ENCODE measurements at regions not wholly inside any gene's neighbourhood (a gene's known extent, or its start where the extent isn't known, plus 50 kb on each side); places are given as distances from the start of the nearest gene placed in this dataset.
"Not testable (repeated sequence)": the region's sequence is repeated elsewhere in the genome, so short reads cannot be mapped to it uniquely, and the experiment has no call there.

DNA sequence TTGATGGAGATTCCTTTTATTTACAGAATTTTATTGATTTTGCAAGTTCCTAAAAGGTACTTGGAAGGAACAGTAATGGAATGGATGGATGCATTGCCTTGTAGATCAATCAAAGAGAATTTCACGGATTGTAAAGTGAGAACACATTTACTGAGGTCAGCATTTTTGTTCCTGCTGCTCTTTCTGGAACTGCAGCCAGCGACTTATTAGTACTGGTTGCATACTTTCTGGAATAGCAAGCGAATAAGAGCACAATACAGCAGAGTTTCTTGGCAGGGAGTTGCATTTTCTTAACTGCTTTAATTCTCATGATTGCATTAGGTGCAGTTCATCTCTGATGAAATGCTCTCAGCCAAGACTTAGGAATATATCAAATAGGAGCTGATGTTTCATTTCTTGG lies 106.1 kb upstream of the CHODL start:
- TF ChIP-seq, protein P1, sequence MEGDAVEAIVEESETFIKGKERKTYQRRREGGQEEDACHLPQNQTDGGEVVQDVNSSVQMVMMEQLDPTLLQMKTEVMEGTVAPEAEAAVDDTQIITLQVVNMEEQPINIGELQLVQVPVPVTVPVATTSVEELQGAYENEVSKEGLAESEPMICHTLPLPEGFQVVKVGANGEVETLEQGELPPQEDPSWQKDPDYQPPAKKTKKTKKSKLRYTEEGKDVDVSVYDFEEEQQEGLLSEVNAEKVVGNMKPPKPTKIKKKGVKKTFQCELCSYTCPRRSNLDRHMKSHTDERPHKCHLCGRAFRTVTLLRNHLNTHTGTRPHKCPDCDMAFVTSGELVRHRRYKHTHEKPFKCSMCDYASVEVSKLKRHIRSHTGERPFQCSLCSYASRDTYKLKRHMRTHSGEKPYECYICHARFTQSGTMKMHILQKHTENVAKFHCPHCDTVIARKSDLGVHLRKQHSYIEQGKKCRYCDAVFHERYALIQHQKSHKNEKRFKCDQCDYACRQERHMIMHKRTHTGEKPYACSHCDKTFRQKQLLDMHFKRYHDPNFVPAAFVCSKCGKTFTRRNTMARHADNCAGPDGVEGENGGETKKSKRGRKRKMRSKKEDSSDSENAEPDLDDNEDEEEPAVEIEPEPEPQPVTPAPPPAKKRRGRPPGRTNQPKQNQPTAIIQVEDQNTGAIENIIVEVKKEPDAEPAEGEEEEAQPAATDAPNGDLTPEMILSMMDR (IDR thresholded peaks at IDR 0.05; ENCODE audit: insufficient read depth, low read depth, low read length, missing control alignments), result no peak
- DNase-seq (ENCODE audit: low read depth), result no peak

GRCh38 chr21:18129526-18129925 lies 115.1 kb upstream of the CHODL start:
- no peak overlapping the region for H3K4me3 ChIP-seq (ENCODE audit: low read length)
- no peak for DNase-seq (ENCODE audit: low read depth)
- TF ChIP-seq, protein P1 (IDR thresholded peaks at IDR 0.05; ENCODE audit: insufficient read depth, low read depth, low read length, missing control alignments), result no peak

More for the DNA sequence above, 106.1 kb upstream of the CHODL start:
- H3K4me3 ChIP-seq (ENCODE audit: low read length), result no peak overlapping the region

- DNase-seq (ENCODE audit: low read depth), result no peak
- TF ChIP-seq, protein P1 (IDR thresholded peaks at IDR 0.05; ENCODE audit: insufficient read depth, low read depth, low read length, missing control alignments), result no peak
- no peak overlapping the region for H3K4me3 ChIP-seq (ENCODE audit: low read length)
Observed at GRCh38 chr21:18118566-18118965, 126.1 kb upstream of the CHODL start.

DNA sequence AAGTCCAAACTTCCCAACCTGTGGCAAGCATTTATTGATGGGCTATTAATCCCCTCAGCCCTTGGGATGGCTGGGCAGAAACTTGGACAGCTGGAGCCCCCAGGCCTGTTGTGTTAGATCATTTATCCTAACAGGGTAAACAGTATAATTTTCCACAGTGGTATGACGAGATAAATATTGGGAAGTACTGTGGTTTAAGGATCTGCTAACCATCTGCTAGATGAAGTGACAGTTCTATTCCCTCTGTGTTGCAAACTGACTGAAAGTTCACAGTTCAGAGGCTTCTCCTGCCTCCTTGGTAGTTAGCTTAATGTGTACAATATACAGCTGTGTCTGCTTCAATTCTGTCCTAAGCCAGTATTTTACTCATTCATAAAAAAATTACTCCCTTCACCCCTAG lies 127.5 kb upstream of the CHODL start:
- TF ChIP-seq, protein P1 (IDR thresholded peaks at IDR 0.05; ENCODE audit: insufficient read depth, low read depth, low read length, missing control alignments), result no peak
- no peak for DNase-seq (ENCODE audit: low read depth)

GRCh38 chr21:18114810-18115209 lies 129.8 kb upstream of the CHODL start:
- no peak overlapping the region for H3K4me3 ChIP-seq (ENCODE audit: low read length)
- TF ChIP-seq, protein P1 (IDR thresholded peaks at IDR 0.05; ENCODE audit: insufficient read depth, low read depth, low read length, missing control alignments), result no peak
- DNase-seq (ENCODE audit: low read depth), result no peak

More for the DNA sequence above, 127.5 kb upstream of the CHODL start:
- H3K4me3 ChIP-seq (ENCODE audit: low read length), result no peak overlapping the region

- TF ChIP-seq, protein P1 (IDR thresholded peaks at IDR 0.05; ENCODE audit: insufficient read depth, low read depth, low read length, missing control alignments), result no peak
- no peak for DNase-seq (ENCODE audit: low read depth)
- H3K4me3 ChIP-seq (ENCODE audit: low read length), result no peak overlapping the region
Observed at GRCh38 chr21:18104802-18105201, 139.8 kb upstream of the CHODL start.

DNA sequence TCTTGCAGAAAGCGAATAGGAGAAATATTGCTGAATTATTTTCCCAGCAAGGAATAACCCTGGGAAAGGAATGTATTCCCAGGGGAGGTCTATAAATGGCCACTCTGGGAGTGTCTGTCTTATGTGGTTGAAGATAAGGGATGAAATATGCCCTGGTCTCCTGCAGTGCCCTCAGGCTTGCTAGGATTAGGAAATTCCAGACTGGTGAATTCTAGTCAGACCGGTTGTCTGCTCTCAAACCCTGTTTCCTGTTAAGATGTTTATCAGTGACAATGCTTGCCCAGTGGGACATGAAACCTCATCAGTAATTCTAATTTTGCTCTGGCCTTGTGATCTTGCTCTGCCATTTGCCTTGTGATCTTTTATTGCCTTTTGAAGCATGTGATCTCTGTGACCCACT lies 148.2 kb upstream of the CHODL start:
- not testable (repeated sequence) for DNase-seq (ENCODE audit: low read depth); H3K4me3 ChIP-seq (ENCODE audit: low read length)

Data from epithelial cell of esophagus (primary cell).